H1 (cell line): ENCODE measurements at regions not wholly inside any gene's neighbourhood (a gene's known extent, or its start where the extent isn't known, plus 50 kb on each side); places are given as distances from the start of the nearest gene placed in this dataset.

Experiments
- CTCF ChIA-PET: fragments of 300-600 bp; sonication (Branson Sonifier 250); formaldehyde crosslinking; loops from one replicate; lab custom pipeline; 2021; ENCODE audit not compliant: partially characterized antibody; lab: Charles Lee
- POLR2A ChIA-PET: fragments of 300-600 bp; sonication (Branson Sonifier 250); formaldehyde crosslinking; loops from one replicate; lab custom pipeline; 2021; ENCODE audit warnings: inconsistent platforms; ENCODE audit not compliant: partially characterized antibody; lab: Charles Lee
- DNase-seq, 2 experiments: peaks; one replicate each; pipeline versions ENCODE4 v3.0.0 to v3.0.0-alpha.2; 2010 to 2022; ENCODE audit warnings: low spot score in 2 of 2, low read depth in 1 of 2, mixed read lengths in 1 of 2
- FAIRE-seq: peaks from 2 replicates; lab custom pipeline; 2011; peaks lifted over from hg19 to GRCh38; lab: Jason Lieb, UNC
- H2AFZ ChIP-seq: 2 replicates; pipeline ENCODE4 v1.8.1; 2012; ENCODE audit warnings: low read length, inconsistent platforms
- H2AK5ac ChIP-seq: 2 replicates; pipeline ENCODE4 v1.6.1; 2013; ENCODE audit warnings: low read depth, low read length
- H2BK120ac ChIP-seq: replicated peaks from 2 replicates; pipeline ENCODE3; 2013; ENCODE audit warnings: low read depth, low read length, inconsistent platforms
- H2BK12ac ChIP-seq: 2 replicates; pipeline ENCODE4 v1.6.1; 2013; ENCODE audit warnings: low read depth, low read length
- H2BK15ac ChIP-seq: 2 replicates; pipeline ENCODE4 v1.6.1; 2013; ENCODE audit warnings: low read length
- H2BK20ac ChIP-seq: 2 replicates; pipeline ENCODE4 v1.6.1; 2013; ENCODE audit warnings: low read length
- H2BK5ac ChIP-seq: 2 replicates; pipeline ENCODE4 v1.6.1; 2013; ENCODE audit warnings: low read depth, low read length
- H3K14ac ChIP-seq: 2 replicates; pipeline ENCODE4 v1.6.1; 2013; ENCODE audit warnings: inconsistent platforms; ENCODE audit not compliant: insufficient read length
- H3K18ac ChIP-seq: 2 replicates; pipeline ENCODE4 v1.6.1; 2013; ENCODE audit warnings: low read length; ENCODE audit errors: extremely low read depth
- H3K23ac ChIP-seq: 2 replicates; pipeline ENCODE4 v1.6.1; 2013; ENCODE audit warnings: inconsistent platforms; ENCODE audit not compliant: insufficient read length
- H3K23me2 ChIP-seq: 2 replicates; pipeline ENCODE4 v1.6.1; 2013; ENCODE audit warnings: low read depth, low read length
- H3K27ac ChIP-seq: 2 replicates; pipeline ENCODE4 v1.6.1; 2011; ENCODE audit warnings: low read depth, low read length, inconsistent platforms
- H3K27me3 ChIP-seq, 4 experiments: replicated peaks in 1 of 4; 1 replicate in 1 of 4; 2 replicates in 3 of 4; pipeline versions ENCODE4 v1.6.1 to v1.8.1; 2011 to 2013; ENCODE audit warnings: low read length in 3 of 4, mild to moderate bottlenecking in 3 of 4, inconsistent platforms in 2 of 4, mixed read lengths in 2 of 4, moderate library complexity in 1 of 4; ENCODE audit not compliant: control insufficient read depth in 3 of 4, insufficient read depth in 3 of 4; ENCODE audit errors: extremely low read depth in 1 of 4
- H3K36me3 ChIP-seq, 4 experiments: 2 replicates each; pipeline versions ENCODE4 v1.6.1 to v1.8.1; 2011 to 2013; ENCODE audit warnings: mild to moderate bottlenecking in 4 of 4, low read length in 3 of 4, moderate library complexity in 2 of 4, control low read depth in 1 of 4, inconsistent platforms in 1 of 4; ENCODE audit not compliant: insufficient read depth in 4 of 4, control insufficient read depth in 2 of 4
- H3K4ac ChIP-seq: replicated peaks from 2 replicates; pipeline ENCODE3; 2013; ENCODE audit warnings: low read length, low read depth, mixed read lengths, inconsistent platforms; ENCODE audit not compliant: insufficient read length
- H3K4me1 ChIP-seq, 4 experiments: replicated peaks in 1 of 4; 1 replicate in 1 of 4; 2 replicates in 3 of 4; pipeline versions ENCODE4 v1.6.1 to v1.8.1; 2011 to 2013; ENCODE audit warnings: low read length in 3 of 4, inconsistent platforms in 2 of 4, mixed read lengths in 1 of 4; ENCODE audit not compliant: insufficient read depth in 4 of 4, control insufficient read depth in 3 of 4
- H3K4me2 ChIP-seq, 2 experiments: 2 replicates each; pipeline versions ENCODE4 v1.6.1 to v1.8.1; 2011 to 2013; ENCODE audit warnings: low read depth in 2 of 2, low read length in 2 of 2, control low read depth in 1 of 2, inconsistent platforms in 1 of 2, mild to moderate bottlenecking in 1 of 2; ENCODE audit not compliant: insufficient read depth in 1 of 2
- H3K4me3 ChIP-seq, 4 experiments: fragments of 200-600, 300-600 bp in 1 of 4; sonication (generic), shearing (Covaris generic), sonication (Bioruptor Twin) in 1 of 4; 2 replicates each; pipeline versions ENCODE4 v1.5.1 to v1.8.1; 2011 to 2016; ENCODE audit warnings: low read length in 4 of 4, low read depth in 3 of 4, control low read depth in 2 of 4, inconsistent platforms in 2 of 4, mild to moderate bottlenecking in 2 of 4, mixed read lengths in 1 of 4, moderate library complexity in 1 of 4; ENCODE audit not compliant: insufficient read depth in 2 of 4; ENCODE audit errors: extremely low read depth in 1 of 4
- H3K56ac ChIP-seq: replicated peaks from 2 replicates; pipeline ENCODE3; 2013; ENCODE audit warnings: low read depth, mild to moderate bottlenecking, mixed read lengths, low read length, inconsistent platforms; ENCODE audit not compliant: insufficient read length
- H3K79me1 ChIP-seq: 2 replicates; pipeline ENCODE4 v1.6.1; 2013; ENCODE audit warnings: low read depth, low read length, control low read depth
- H3K79me2 ChIP-seq, 2 experiments: 2 replicates each; pipeline versions ENCODE4 v1.6.1 to v1.8.1; 2012 to 2013; ENCODE audit warnings: low read length in 2 of 2, mild to moderate bottlenecking in 2 of 2, inconsistent platforms in 1 of 2; ENCODE audit not compliant: insufficient read depth in 2 of 2, control insufficient read depth in 1 of 2
- H3K9ac ChIP-seq, 4 experiments: replicated peaks in 1 of 4; 1 replicate in 1 of 4; 2 replicates in 3 of 4; pipeline versions ENCODE4 v1.6.1 to v1.8.1; 2011 to 2013; ENCODE audit warnings: low read depth in 3 of 4, low read length in 3 of 4, control low read depth in 2 of 4, mild to moderate bottlenecking in 2 of 4, moderate library complexity in 2 of 4, inconsistent platforms in 1 of 4; ENCODE audit errors: extremely low read depth in 1 of 4
- H3K9me3 ChIP-seq, 2 experiments: 2 replicates each; pipeline versions ENCODE4 v1.6.1 to v1.8.1; 2012 to 2013; ENCODE audit warnings: mild to moderate bottlenecking in 2 of 2, moderate library complexity in 2 of 2, control low read depth in 1 of 2, inconsistent platforms in 1 of 2, low read depth in 1 of 2, low read length in 1 of 2, mixed read lengths in 1 of 2; ENCODE audit not compliant: insufficient read depth in 2 of 2
- H4K20me1 ChIP-seq, 2 experiments: replicated peaks in 1 of 2; 2 replicates each; pipeline versions ENCODE3 to v1.8.1; 2011 to 2013; ENCODE audit warnings: inconsistent platforms in 2 of 2, low read length in 2 of 2, mild to moderate bottlenecking in 1 of 2; ENCODE audit not compliant: insufficient read depth in 2 of 2, control insufficient read depth in 1 of 2
- H4K5ac ChIP-seq: 2 replicates; pipeline ENCODE4 v1.6.1; 2013; ENCODE audit warnings: low read length, low read depth, mixed read lengths, inconsistent platforms; ENCODE audit not compliant: insufficient read length
- H4K8ac ChIP-seq: 2 replicates; pipeline ENCODE4 v1.8.0; 2013; ENCODE audit warnings: mild to moderate bottlenecking, moderate library complexity, low read length, inconsistent platforms; ENCODE audit not compliant: insufficient read depth; ENCODE audit errors: extremely low read depth
- H4K91ac ChIP-seq: replicated peaks from 2 replicates; pipeline ENCODE3; 2013; ENCODE audit warnings: low read length, mixed read lengths, inconsistent platforms; ENCODE audit not compliant: insufficient read length
- CHD2 ChIP-seq: IDR thresholded peaks from 2 replicates; pipeline ENCODE4 v1.6.1; 2012; ENCODE audit warnings: low read length, improper control_type of control experiment
- MAX ChIP-seq: IDR thresholded peaks from 2 replicates; pipeline ENCODE4 v1.6.1; 2012; ENCODE audit warnings: inconsistent platforms
- SAP30 ChIP-seq: fragments of 300-600 bp; sonication (generic); IDR thresholded peaks from 2 replicates; pipeline ENCODE4 v1.7.1; 2012; ENCODE audit warnings: low read length, moderate library complexity, mild to moderate bottlenecking, inconsistent platforms; ENCODE audit not compliant: insufficient read depth, insufficient replicate concordance
- TAF1 ChIP-seq: IDR thresholded peaks from 2 replicates; pipeline ENCODE4 v1.6.1; 2011; ENCODE audit warnings: mild to moderate bottlenecking, low read depth, low read length
- WGBS, 2 experiments: shearing (Covaris generic) in 1 of 2; methylation state at CpG; one replicate each; pipeline versions ENCODE4 v1.1.6 to v1.1.7; 2013 to 2015; ENCODE audit warnings: low lambda C conversion rate in 2 of 2, mixed read lengths in 2 of 2, inconsistent platforms in 1 of 2, low coverage in 1 of 2, missing lambda C conversion rate in 1 of 2; ENCODE audit not compliant: insufficient replicate concordance in 2 of 2, insufficient coverage in 1 of 2, insufficient read length in 1 of 2; ENCODE audit errors: extremely low coverage in 1 of 2, missing lambda C conversion rate in 1 of 2; 5-methylcytosine and 5-hydroxymethylcytosine counted together

GRCh38 chrX:67922966-67923365 lies 379.1 kb downstream of the AR start:
- Histone ChIP-seq H4K20me1 (no peaks in the 10 kb centered on the region), H2BK20ac (no peak overlapping the region), H3K79me1 (no peaks in the 10 kb centered on the region), H3K23ac (no peak overlapping the region), H3K23me2 (no peaks in the 10 kb centered on the region), H3K27ac (no peak overlapping the region), H3K14ac (no peak overlapping the region), H2AFZ (no peak overlapping the region), H3K4me3 (no peak overlapping the region), H3K79me2 (no peaks in the 10 kb centered on the region), H3K56ac (no peak overlapping the region), H3K4ac (no peak overlapping the region), H2BK120ac (no peak overlapping the region), H2BK15ac (no peak overlapping the region), H3K4me2 (no peak overlapping the region), H2BK12ac (no peak overlapping the region), H2BK5ac (no peak overlapping the region), H3K27me3 (no peaks in the 10 kb centered on the region), H3K9me3 (no peaks in the 10 kb centered on the region), H3K18ac (no peak overlapping the region), H4K8ac (no peak overlapping the region), H3K4me1 (no peaks in the 10 kb centered on the region), H4K5ac (no peak overlapping the region), H3K9ac (no peak overlapping the region), H3K36me3 (no peaks in the 10 kb centered on the region), H4K91ac (no peak overlapping the region), H2AK5ac (no peak overlapping the region)
- ChIA-PET POLR2A (no interaction called here), CTCF (interaction anchor here (0.9 kb wide), 1 partner anchor 9 kb away, joined by 3 read pairs; no protein-coding TSS in a partner anchor)
- FAIRE-seq (no peak), DNase-seq (no peak)
- 90% methylated on average over 2 of the region's 2 CpGs; no CpG with 5 or more reads in 1 of the 2 experiments for WGBS, 2 experiments
- TF ChIP-seq MAX (no peak), CHD2 (no peak), SAP30 (no peak), TAF1 (no peak)
